ENCODE measurements at regions not wholly inside any gene's neighbourhood (a gene's known extent, or its start where the extent isn't known, plus 50 kb on each side); places are given as distances from the start of the nearest gene placed in this dataset.

- TF ChIP-seq POLR2AphosphoS5 (IDR thresholded peaks at IDR 0.05; ENCODE audit: low read depth, low read length) = no peak
Observed at GRCh38 chr15:47551079-47551478, 166.2 kb upstream of the SEMA6D start (continued).

- Histone ChIP-seq H3K4ac (replicated peaks; ENCODE audit: insufficient read length, low read depth, low read length) (no peak overlapping the region), H3K79me2 (ENCODE audit: control insufficient read depth in 1 of 2, insufficient read depth in 2 of 2, low read length in 2 of 2) (no peaks in the 10 kb centered on the region), H4K8ac (ENCODE audit: extremely low read depth, insufficient read depth, low read length) (no peak overlapping the region), H3K23ac (ENCODE audit: insufficient read length) (no peak overlapping the region), H2BK15ac (ENCODE audit: low read length) (no peak overlapping the region), H3K9ac (replicated peaks in 1 of 4; ENCODE audit: extremely low read depth in 1 of 4, low read depth in 3 of 4, low read length in 3 of 4) (no peak overlapping the region), H2AK5ac (ENCODE audit: low read depth, low read length) (no peak overlapping the region), H2BK120ac (replicated peaks; ENCODE audit: low read depth, low read length) (no peak overlapping the region), H3K4me1 (replicated peaks in 1 of 4; ENCODE audit: control insufficient read depth in 3 of 4, insufficient read depth in 4 of 4, low read length in 3 of 4) (no peaks in the 10 kb centered on the region), H3K56ac (replicated peaks; ENCODE audit: insufficient read length, low read depth, low read length) (no peak overlapping the region), H3K9me3 (ENCODE audit: insufficient read depth in 2 of 2, low read depth in 1 of 2, low read length in 1 of 2) (no peaks in the 10 kb centered on the region), H4K91ac (replicated peaks; ENCODE audit: insufficient read length, low read length) (no peak overlapping the region), H3K18ac (ENCODE audit: extremely low read depth, low read length) (no peak overlapping the region), H4K20me1 (replicated peaks in 1 of 2; ENCODE audit: control insufficient read depth in 1 of 2, insufficient read depth in 2 of 2, low read length in 2 of 2) (no peaks in the 10 kb centered on the region), H3K79me1 (ENCODE audit: low read depth, low read length) (no peaks in the 10 kb centered on the region), H3K14ac (ENCODE audit: insufficient read length) (no peak overlapping the region), H2BK20ac (ENCODE audit: low read length) (no peak overlapping the region), H3K4me2 (ENCODE audit: insufficient read depth in 1 of 2, low read depth in 2 of 2, low read length in 2 of 2) (no peak overlapping the region), H4K5ac (ENCODE audit: insufficient read length, low read depth, low read length) (no peak overlapping the region), H2AFZ (ENCODE audit: low read length) (no peak overlapping the region), H3K4me3 (ENCODE audit: extremely low read depth in 1 of 4, insufficient read depth in 2 of 4, low read depth in 3 of 4, low read length in 4 of 4) (no peak overlapping the region), H2BK12ac (ENCODE audit: low read depth, low read length) (no peak overlapping the region), H2BK5ac (ENCODE audit: low read depth, low read length) (no peak overlapping the region), H3K23me2 (ENCODE audit: low read depth, low read length) (no peaks in the 10 kb centered on the region; the same call in 1 of the 2 replicates), H3K27ac (ENCODE audit: low read depth, low read length) (no peak overlapping the region), H3K36me3 (ENCODE audit: control insufficient read depth in 2 of 4, insufficient read depth in 4 of 4, low read length in 3 of 4) (no peaks in the 10 kb centered on the region), H3K27me3 (replicated peaks in 1 of 4; ENCODE audit: control insufficient read depth in 3 of 4, extremely low read depth in 1 of 4, insufficient read depth in 3 of 4, low read length in 3 of 4) (no peaks in the 10 kb centered on the region)
- no peak for FAIRE-seq
- POLR2A ChIA-PET (ENCODE audit: partially characterized antibody) = no interaction called here
- CTCF ChIA-PET (ENCODE audit: partially characterized antibody) = interaction anchor here (0.5 to 3.9 kb wide), 18 partner anchors 12 to 533 kb away, joined by 3 to 19 read pairs (median 4); partner anchors contain the start of gene SEMA6D
- TF ChIP-seq CREB1 (IDR thresholded peaks at IDR 0.05) = no peak
- TF ChIP-seq CTBP2 (IDR thresholded peaks at IDR 0.05; ENCODE audit: borderline replicate concordance, insufficient read depth, insufficient read length, low read length) = no peak
- no peak for TF ChIP-seq BRCA1 (IDR thresholded peaks at IDR 0.05; ENCODE audit: low read depth, low read length)
- TF ChIP-seq BCL11A (IDR thresholded peaks at IDR 0.05; ENCODE audit: low read depth in 2 of 2, low read length in 2 of 2) = no peak
- no peak for TF ChIP-seq TAF1 (IDR thresholded peaks at IDR 0.05; ENCODE audit: low read depth, low read length)
- no peak for TF ChIP-seq EGR1 (IDR thresholded peaks at IDR 0.05; ENCODE audit: borderline replicate concordance, low read depth, low read length)
- TF ChIP-seq SIRT6 (IDR thresholded peaks at IDR 0.05; ENCODE audit: low read length) = no peak
- TF ChIP-seq TCF12 (IDR thresholded peaks at IDR 0.05; ENCODE audit: low read depth, low read length) = no peak
- TF ChIP-seq CBX8 (IDR thresholded peaks at IDR 0.05; ENCODE audit: borderline replicate concordance, low read depth, low read length) = no peak
- no peak for TF ChIP-seq JUND (IDR thresholded peaks at IDR 0.05; ENCODE audit: low read length)
- TF ChIP-seq JUN (IDR thresholded peaks at IDR 0.05; ENCODE audit: low read depth, low read length) = no peak
- TF ChIP-seq E2F6 (IDR thresholded peaks at IDR 0.05) = no peak
- TF ChIP-seq POU5F1 (IDR thresholded peaks at IDR 0.05; ENCODE audit: low read depth, low read length) = no peak
- DNase-seq (ENCODE audit: low read depth in 1 of 2, low spot score in 2 of 2) = no peak
- WGBS, 2 experiments (ENCODE audit: extremely low coverage in 1 of 2, insufficient coverage in 1 of 2, insufficient read length in 1 of 2, insufficient replicate concordance in 2 of 2, low coverage in 1 of 2, low lambda C conversion rate in 2 of 2, missing lambda C conversion rate in 1 of 2) = 85% methylated on average over 2 of the region's 2 CpGs; no CpG with 5 or more reads in 1 of the 2 experiments
Observed at GRCh38 chr15:47551546-47551945, 165.8 kb upstream of the SEMA6D start.

Measured in H1 (cell line).